ENCODE measurements at regions not wholly inside any gene's neighbourhood (a gene's known extent, or its start where the extent isn't known, plus 50 kb on each side); places are given as distances from the start of the nearest gene placed in this dataset.
"Not testable (repeated sequence)": the region's sequence is repeated elsewhere in the genome, so short reads cannot be mapped to it uniquely, and the experiment has no call there.

DNA sequence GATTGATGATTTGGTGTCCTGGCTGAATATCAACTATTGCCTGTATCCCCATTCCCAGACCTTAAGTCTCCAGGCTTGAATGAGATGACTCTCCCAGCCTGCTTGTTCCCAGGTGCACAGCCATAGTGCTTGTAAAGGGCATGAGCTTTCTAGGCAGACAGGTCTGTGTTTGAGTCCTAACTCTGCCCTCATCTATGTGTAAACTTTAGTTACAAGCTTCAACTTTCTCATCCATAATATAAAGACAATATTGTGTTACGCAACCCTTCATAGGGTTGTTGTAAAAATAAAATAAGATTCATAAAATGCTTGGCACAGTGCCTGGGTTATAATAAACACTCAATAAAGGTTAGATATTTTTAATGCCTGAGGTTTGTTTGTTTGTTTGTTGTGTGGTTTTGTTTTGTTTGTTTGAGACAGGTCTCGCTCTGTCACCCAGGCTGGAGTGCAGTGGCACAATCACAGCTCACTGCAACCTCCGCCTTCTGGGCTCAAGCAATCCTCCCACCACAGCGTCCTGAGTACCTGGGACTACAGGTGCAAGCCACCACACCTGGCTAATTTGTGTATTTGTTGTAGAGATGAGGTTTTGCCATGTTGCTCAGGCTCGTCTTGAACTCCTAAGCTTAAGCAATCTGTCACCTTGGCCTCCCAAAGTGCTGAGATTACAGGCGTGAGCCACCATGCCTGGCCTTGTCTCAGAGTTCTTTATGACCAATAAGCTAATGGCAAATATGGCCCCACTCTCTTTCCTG is 89.4 kb upstream of the MAPRE2 start:
- Histone ChIP-seq H3K4me3 (no peak overlapping the region), H3K36me3 (no peaks in the 10 kb centered on the region), H3K4me1 (peaks cover 0 to 24% (median 8%) of the 10 kb centered on the region in 4 donors), H3K27me3 (no peaks in the 10 kb centered on the region), H3K27ac (peak overlapping the region; percentile 56 to 68 (median 61)), H3K9me3 (no peaks in the 10 kb centered on the region)
- intact Hi-C loops (cut with DNase I; ENCODE audit: low total_unique reads) = no loop called here
- in situ Hi-C loops (cut with MboI; ENCODE audit: low pct_ligation_motif_present in 1 of 4, low pct_unique_long_range_greater_than_20kb in 1 of 4, low sequenced_read_pairs in 3 of 4) = loop anchor here in 1 of 4 donors (25.0 kb wide), 1 partner anchor 90 kb away; no protein-coding TSS in a partner anchor
- peak; percentile 39 for DNase-seq
- WGBS, 2 donors (ENCODE audit: low coverage in 1 of 2) = 49 to 60% methylated on average over 6 of the region's 6 CpGs
- TF ChIP-seq POLR2AphosphoS5 (IDR thresholded peaks at IDR 0.05) = peak in 1 of 3 donors; percentile 41
- TF ChIP-seq, protein P1, sequence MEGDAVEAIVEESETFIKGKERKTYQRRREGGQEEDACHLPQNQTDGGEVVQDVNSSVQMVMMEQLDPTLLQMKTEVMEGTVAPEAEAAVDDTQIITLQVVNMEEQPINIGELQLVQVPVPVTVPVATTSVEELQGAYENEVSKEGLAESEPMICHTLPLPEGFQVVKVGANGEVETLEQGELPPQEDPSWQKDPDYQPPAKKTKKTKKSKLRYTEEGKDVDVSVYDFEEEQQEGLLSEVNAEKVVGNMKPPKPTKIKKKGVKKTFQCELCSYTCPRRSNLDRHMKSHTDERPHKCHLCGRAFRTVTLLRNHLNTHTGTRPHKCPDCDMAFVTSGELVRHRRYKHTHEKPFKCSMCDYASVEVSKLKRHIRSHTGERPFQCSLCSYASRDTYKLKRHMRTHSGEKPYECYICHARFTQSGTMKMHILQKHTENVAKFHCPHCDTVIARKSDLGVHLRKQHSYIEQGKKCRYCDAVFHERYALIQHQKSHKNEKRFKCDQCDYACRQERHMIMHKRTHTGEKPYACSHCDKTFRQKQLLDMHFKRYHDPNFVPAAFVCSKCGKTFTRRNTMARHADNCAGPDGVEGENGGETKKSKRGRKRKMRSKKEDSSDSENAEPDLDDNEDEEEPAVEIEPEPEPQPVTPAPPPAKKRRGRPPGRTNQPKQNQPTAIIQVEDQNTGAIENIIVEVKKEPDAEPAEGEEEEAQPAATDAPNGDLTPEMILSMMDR (IDR thresholded peaks at IDR 0.05) = no peak

DNA sequence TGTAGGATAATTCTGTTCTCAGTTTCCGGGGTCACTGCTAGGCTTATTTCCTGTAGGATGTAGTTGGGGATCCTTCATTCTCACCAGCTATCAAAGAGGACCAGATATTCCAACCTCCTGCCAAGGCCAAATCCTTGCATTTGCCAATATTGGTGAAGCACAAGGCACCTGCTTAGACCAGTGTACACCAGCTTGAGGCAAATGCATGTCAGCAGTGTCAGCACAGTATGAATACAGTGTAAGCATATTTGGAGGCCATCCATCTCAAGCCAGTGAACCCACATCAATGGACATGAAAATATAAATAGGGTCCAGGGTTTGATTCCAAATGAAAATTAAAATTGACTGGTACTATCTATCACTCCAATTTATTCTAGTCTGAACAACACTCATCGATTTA is 88.0 kb upstream of the MAPRE2 start:
- Histone ChIP-seq H3K27me3 (no peaks in the 10 kb centered on the region), H3K4me1 (peaks cover 0 to 26% (median 11%) of the 10 kb centered on the region in 4 donors), H3K9me3 (no peaks in the 10 kb centered on the region), H3K27ac (no peak overlapping the region), H3K36me3 (no peaks in the 10 kb centered on the region), H3K4me3 (no peak overlapping the region)
- TF ChIP-seq EP300 (IDR thresholded peaks at IDR 0.05; ENCODE audit: low read depth) = no peak
- no peak for TF ChIP-seq POLR2A (IDR thresholded peaks at IDR 0.05)
- TF ChIP-seq, protein P1 (IDR thresholded peaks at IDR 0.05) = no peak
- no peak for TF ChIP-seq POLR2AphosphoS5 (IDR thresholded peaks at IDR 0.05)
- intact Hi-C loops (cut with DNase I; ENCODE audit: low total_unique reads) = no loop called here
- WGBS, 2 donors (ENCODE audit: low coverage in 1 of 2) = 64 to 88% methylated on average over 1 to 2 of the region's 2 CpGs
- in situ Hi-C loops (cut with MboI; ENCODE audit: low pct_ligation_motif_present in 1 of 4, low pct_unique_long_range_greater_than_20kb in 1 of 4, low sequenced_read_pairs in 3 of 4) = loop anchor here in 1 of 4 donors (25.0 kb wide), 1 partner anchor 91 kb away; no protein-coding TSS in a partner anchor
- DNase-seq = no peak

DNA sequence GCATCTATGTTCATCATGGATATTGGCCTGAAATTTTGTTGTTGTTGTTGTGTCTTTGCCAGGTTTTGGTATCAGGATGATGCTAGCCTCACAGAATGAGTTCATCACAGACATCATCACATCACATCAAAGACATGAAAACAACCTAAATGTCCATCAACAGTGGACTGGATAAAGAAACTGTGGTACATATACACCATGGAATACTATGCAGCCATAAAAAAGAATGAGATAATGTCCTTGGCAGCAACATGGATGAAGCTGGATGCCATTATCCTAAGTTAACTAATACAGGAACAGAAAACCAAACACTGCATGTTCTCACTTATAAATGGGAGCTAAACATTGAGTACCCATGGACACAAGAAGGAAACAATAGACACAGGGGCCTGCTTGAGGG is 85.7 kb upstream of the MAPRE2 start:
- in situ Hi-C loops (cut with MboI; ENCODE audit: low pct_ligation_motif_present in 1 of 4, low pct_unique_long_range_greater_than_20kb in 1 of 4, low sequenced_read_pairs in 3 of 4) = loop anchor here in 1 of 4 donors (25.0 kb wide), 1 partner anchor 93 kb away; no protein-coding TSS in a partner anchor
- H3K9me3 ChIP-seq; H3K27me3 ChIP-seq; DNase-seq; H3K36me3 ChIP-seq; H3K27ac ChIP-seq; H3K4me3 ChIP-seq; intact Hi-C loops (cut with DNase I; ENCODE audit: low total_unique reads): not testable (repeated sequence)
- peaks cover 0 to 29% (median 13%) of the 10 kb centered on the region in 4 donors for H3K4me1 ChIP-seq

DNA sequence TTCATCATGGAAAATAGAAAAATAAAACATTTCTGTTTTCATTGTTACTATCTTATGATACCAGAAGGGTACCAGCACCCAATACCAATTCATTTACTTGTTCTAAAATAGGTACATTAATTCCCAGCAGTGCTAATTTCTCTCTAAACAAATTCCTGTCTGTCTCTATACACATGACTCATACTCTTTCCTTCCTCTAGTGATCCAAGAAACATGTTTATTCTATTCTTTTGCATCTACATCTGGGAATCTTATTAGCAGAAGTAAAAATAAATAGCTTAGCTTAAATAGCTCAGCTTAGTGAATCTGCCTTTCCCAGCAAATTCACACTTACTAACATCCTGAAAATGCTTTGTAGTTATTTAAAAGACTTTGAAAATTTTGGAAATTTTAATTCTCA is 84.5 kb upstream of the MAPRE2 start:
- TF ChIP-seq POLR2AphosphoS5 (IDR thresholded peaks at IDR 0.05) = no peak
- TF ChIP-seq, protein P1 (IDR thresholded peaks at IDR 0.05) = no peak
- no peak for TF ChIP-seq POLR2A (IDR thresholded peaks at IDR 0.05)
- no peak for TF ChIP-seq EP300 (IDR thresholded peaks at IDR 0.05; ENCODE audit: low read depth)
- Histone ChIP-seq H3K4me3 (no peak overlapping the region), H3K27ac (no peak overlapping the region), H3K27me3 (no peaks in the 10 kb centered on the region), H3K4me1 (peaks cover 0 to 24% (median 13%) of the 10 kb centered on the region in 4 donors), H3K9me3 (no peaks in the 10 kb centered on the region), H3K36me3 (no peaks in the 10 kb centered on the region)
- in situ Hi-C loops (cut with MboI; ENCODE audit: low pct_ligation_motif_present in 1 of 4, low pct_unique_long_range_greater_than_20kb in 1 of 4, low sequenced_read_pairs in 3 of 4) = loop anchor here in 1 of 4 donors (25.0 kb wide), 1 partner anchor 94 kb away; no protein-coding TSS in a partner anchor
- intact Hi-C loops (cut with DNase I; ENCODE audit: low total_unique reads) = no loop called here
- no peak for DNase-seq

All from transverse colon (tissue), 4 donors.